ENCODE measurements at regions not wholly inside any gene's neighbourhood (a gene's known extent, or its start where the extent isn't known, plus 50 kb on each side); places are given as distances from the start of the nearest gene placed in this dataset.

DNA sequence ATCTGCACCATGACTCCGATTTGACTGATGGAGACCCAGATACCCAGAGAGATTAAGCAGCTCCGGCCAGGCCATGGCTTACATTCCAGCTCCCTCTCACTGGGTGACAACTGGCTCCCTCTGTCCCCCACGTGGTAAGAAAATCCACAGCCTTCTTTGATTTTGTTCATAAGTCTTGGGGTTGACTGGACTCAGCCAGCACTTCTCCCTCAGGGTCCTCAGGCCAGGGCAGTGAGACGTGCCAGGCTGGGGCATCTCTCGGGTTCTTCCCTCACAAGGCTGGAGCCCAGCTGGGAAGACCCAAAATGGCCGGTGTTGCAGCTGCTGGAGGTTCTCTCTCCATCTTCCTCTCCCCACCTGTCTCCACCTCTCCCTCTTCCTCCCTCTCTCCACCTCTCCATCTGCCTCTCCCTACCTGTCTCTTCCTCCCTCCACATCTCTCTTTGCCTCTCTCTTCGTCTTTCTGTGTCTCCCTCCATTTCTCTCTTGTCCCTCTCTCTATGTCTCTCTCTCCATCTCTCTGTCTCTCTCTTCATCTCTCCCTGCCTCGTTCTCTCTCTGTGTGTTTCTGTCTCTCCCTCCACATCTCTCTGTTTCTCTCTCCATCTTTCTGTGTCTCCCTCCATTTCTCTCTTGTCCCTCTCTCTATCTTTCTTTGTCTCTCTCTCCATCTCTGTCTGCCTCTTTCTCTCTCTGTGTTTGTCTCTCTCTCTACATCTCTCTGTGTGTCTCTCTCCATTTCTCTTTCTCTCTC is 105.3 kb downstream of the FOXL1 start:
- Mint-ChIP-seq H3K4me3 (no peak overlapping the region), H3K36me3 (no peaks in the 10 kb centered on the region), H3K9me3 (no peaks in the 10 kb centered on the region), H3K4me1 (peaks cover 17% of the 10 kb centered on the region), H3K27me3 (ENCODE audit: low read depth) (peaks cover 15% of the 10 kb centered on the region), H3K27ac (no peak overlapping the region)
- TF ChIP-seq, protein P1, sequence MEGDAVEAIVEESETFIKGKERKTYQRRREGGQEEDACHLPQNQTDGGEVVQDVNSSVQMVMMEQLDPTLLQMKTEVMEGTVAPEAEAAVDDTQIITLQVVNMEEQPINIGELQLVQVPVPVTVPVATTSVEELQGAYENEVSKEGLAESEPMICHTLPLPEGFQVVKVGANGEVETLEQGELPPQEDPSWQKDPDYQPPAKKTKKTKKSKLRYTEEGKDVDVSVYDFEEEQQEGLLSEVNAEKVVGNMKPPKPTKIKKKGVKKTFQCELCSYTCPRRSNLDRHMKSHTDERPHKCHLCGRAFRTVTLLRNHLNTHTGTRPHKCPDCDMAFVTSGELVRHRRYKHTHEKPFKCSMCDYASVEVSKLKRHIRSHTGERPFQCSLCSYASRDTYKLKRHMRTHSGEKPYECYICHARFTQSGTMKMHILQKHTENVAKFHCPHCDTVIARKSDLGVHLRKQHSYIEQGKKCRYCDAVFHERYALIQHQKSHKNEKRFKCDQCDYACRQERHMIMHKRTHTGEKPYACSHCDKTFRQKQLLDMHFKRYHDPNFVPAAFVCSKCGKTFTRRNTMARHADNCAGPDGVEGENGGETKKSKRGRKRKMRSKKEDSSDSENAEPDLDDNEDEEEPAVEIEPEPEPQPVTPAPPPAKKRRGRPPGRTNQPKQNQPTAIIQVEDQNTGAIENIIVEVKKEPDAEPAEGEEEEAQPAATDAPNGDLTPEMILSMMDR (IDR thresholded peaks at IDR 0.05; ENCODE audit: unreplicated experiment): no peak
- DNase-seq (ENCODE audit: low spot score in 2 of 2, unreplicated experiment in 2 of 2): no peak

DNA sequence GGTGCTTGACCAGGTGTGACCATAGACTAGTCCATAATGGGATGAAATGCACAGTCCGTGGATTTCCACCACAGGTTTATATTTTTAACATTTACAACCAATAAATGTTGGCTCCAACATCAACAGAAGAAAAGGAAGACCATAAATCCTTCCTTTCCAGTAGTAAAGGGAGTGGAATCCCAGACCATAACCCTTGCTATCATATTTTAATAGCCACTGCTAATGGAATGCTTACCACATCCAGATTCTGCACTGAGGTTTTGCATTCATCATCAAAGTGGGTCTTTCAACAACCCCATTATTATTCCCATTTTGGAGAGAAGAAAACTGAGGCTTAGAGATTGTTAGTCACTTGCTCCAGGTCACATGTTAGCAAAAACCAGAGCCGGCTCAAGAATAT is 106.7 kb downstream of the FOXL1 start:
- Mint-ChIP-seq H3K36me3 (no peaks in the 10 kb centered on the region), H3K9me3 (peaks cover 5% of the 10 kb centered on the region), H3K27me3 (ENCODE audit: low read depth) (peaks cover 15% of the 10 kb centered on the region), H3K4me1 (peaks cover 12% of the 10 kb centered on the region), H3K4me3 (no peak overlapping the region), H3K27ac (no peak overlapping the region)
- no peak for DNase-seq (ENCODE audit: low spot score in 2 of 2, unreplicated experiment in 2 of 2)
- TF ChIP-seq, protein P1 (IDR thresholded peaks at IDR 0.05; ENCODE audit: unreplicated experiment): no peak

DNA sequence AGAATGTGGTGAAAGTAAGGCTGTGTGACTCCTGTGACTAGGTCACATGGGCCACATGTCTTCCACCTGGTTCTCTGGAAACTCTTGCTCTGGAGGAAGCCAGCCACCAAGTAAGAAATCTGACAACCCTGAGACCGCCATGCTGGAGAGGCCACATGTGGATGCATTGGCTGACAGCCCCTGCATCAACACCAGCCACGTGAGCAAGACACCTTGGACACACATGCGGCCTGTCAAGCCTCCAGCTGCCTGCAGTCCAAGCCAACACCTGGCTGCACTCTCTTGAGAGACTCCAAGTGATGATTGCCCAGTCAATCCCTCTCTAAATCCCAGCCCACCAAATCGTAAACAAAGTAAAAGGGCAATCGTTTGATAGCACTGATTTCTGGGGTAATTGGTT is 112.6 kb downstream of the FOXL1 start:
- H3K4me3 Mint-ChIP-seq: no peak overlapping the region

DNA sequence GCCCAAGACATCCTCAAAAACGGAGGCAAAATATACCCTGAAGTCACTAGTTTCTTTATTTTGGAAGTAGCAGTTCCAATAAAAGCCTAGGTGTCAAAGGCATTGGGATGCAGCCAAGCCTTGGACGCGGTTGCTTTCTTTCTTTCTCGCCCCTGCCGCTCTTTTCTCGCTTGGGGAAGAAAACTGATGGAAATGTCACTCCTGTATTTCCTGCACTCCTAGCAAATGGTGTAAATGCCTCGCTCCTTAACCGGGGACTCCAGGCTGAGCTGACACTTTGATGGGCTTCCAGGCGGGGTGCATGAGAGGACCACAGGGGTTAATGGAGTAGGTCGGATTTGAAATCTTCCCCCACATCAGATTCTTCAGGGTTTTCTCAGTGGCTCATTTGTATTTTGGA is 114.1 kb downstream of the FOXL1 start:
- Mint-ChIP-seq H3K4me1 (peaks cover under 1% of the 10 kb centered on the region), H3K4me3 (no peak overlapping the region), H3K27me3 (ENCODE audit: low read depth) (peaks cover 41% of the 10 kb centered on the region), H3K27ac (no peak overlapping the region), H3K36me3 (no peaks in the 10 kb centered on the region), H3K9me3 (peaks cover 5% of the 10 kb centered on the region)
- no peak for DNase-seq (ENCODE audit: low spot score in 2 of 2, unreplicated experiment in 2 of 2)
- TF ChIP-seq, protein P1 (IDR thresholded peaks at IDR 0.05; ENCODE audit: unreplicated experiment): no peak

More for the DNA sequence above, 112.6 kb downstream of the FOXL1 start:
- H3K4me1 Mint-ChIP-seq: no peaks in the 10 kb centered on the region
- TF ChIP-seq, protein P1 (IDR thresholded peaks at IDR 0.05; ENCODE audit: unreplicated experiment): no peak
- H3K27me3 Mint-ChIP-seq (ENCODE audit: low read depth): peaks cover 40% of the 10 kb centered on the region
- peaks cover 5% of the 10 kb centered on the region for H3K9me3 Mint-ChIP-seq
- H3K27ac Mint-ChIP-seq: no peak overlapping the region
- H3K36me3 Mint-ChIP-seq: no peaks in the 10 kb centered on the region
- DNase-seq (ENCODE audit: low spot score in 2 of 2, unreplicated experiment in 2 of 2): no peak

DNA sequence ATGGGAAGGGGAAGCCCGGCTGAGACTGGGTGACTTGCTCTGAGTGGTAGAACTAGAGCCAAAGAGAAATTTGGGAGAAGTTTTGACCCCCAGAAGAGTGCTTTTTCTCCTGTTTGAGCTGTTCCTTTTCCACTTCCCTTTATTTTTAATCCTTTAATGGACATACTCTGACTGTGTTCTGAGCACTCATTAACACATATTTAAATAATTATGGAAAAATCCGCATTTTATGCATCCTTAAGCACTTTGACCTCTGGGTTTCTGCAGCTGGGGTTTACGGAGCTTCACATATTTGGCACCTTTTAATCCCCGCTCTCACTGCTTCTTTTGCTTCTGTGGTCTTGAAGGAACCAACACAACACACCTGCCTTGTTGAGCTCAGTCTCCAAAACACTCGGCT is 114.7 kb downstream of the FOXL1 start:
- TF ChIP-seq, protein P1 (IDR thresholded peaks at IDR 0.05; ENCODE audit: unreplicated experiment): no peak
- Mint-ChIP-seq H3K27ac (no peak overlapping the region), H3K4me1 (peaks cover 6% of the 10 kb centered on the region), H3K36me3 (no peaks in the 10 kb centered on the region), H3K4me3 (no peak overlapping the region), H3K9me3 (peaks cover 5% of the 10 kb centered on the region), H3K27me3 (ENCODE audit: low read depth) (peaks cover 47% of the 10 kb centered on the region)
- DNase-seq (ENCODE audit: low spot score in 2 of 2, unreplicated experiment in 2 of 2): no peak
